Left lobe of liver (tissue), 2 donors: ENCODE measurements at regions not wholly inside any gene's neighbourhood (a gene's known extent, or its start where the extent isn't known, plus 50 kb on each side); places are given as distances from the start of the nearest gene placed in this dataset.

Experiments used
- ATAC-seq: fragments of 200-7000 bp; cut with Tn5 transposase; one replicate; pipeline ENCODE4 v1.9.1; 2020; ENCODE audit warnings: mild to moderate bottlenecking, moderate library complexity
- DNase-seq: peaks from one replicate; pipeline ENCODE4 v3.0.0-alpha.2; 2020; ENCODE audit warnings: low spot score
- donor health status: DM: no; HTN: no; CAD: no; lungs with moderate emphysema.
- donor health status: DM: no; HTN: yes; CAD: no.

GRCh38 chr12:85733221-85733840 is 102.9 kb downstream of the RASSF9 start:
- no peak for ATAC-seq

GRCh38 chr12:85733984-85734383 is 102.2 kb downstream of the RASSF9 start:
- no peak for ATAC-seq
- no peak for DNase-seq

More at GRCh38 chr12:85733221-85733840, 102.9 kb downstream of the RASSF9 start:
- DNase-seq = no peak

GRCh38 chr12:85740186-85740585 is 96.0 kb downstream of the RASSF9 start:
- DNase-seq (no peak), ATAC-seq (no peak)

GRCh38 chr12:85741046-85741445 is 95.2 kb downstream of the RASSF9 start:
- ATAC-seq (no peak), DNase-seq (no peak)

- DNase-seq = no peak
- no peak for ATAC-seq
Observed at GRCh38 chr12:85747941-85748495, 88.2 kb downstream of the RASSF9 start.
